A549 (cell line): ENCODE measurements at regions not wholly inside any gene's neighbourhood (a gene's known extent, or its start where the extent isn't known, plus 50 kb on each side); places are given as distances from the start of the nearest gene placed in this dataset.

Experiments used
- BHLHE40 ChIP-seq: IDR thresholded peaks from 2 replicates; pipeline ENCODE4 v1.6.1; 2012; ENCODE audit warnings: low read depth, low read length, inconsistent platforms
- CTCF ChIP-seq: fragments of >200 bp; sonication (Bioruptor Twin); formaldehyde crosslinking; IDR thresholded peaks from 3 replicates; pipeline ENCODE4 v1.5.1; 2016
- ELK1 ChIP-seq: fragments of 150-350 bp; IDR thresholded peaks from 2 replicates; pipeline ENCODE4 v1.6.1; 2014; ENCODE audit warnings: low read depth, mild to moderate bottlenecking, low read length
- EP300 ChIP-seq, 2 experiments: fragments of >200 bp; sonication (Bioruptor Twin); formaldehyde crosslinking; IDR thresholded peaks; 2 replicates in 1 of 2; 3 replicates in 1 of 2; pipeline ENCODE4 v1.6.1; 2016 to 2017
- HMGXB4 ChIP-seq: fragments of 250-450 bp; sonication (Bioruptor Pico); IDR thresholded peaks from 2 replicates; pipeline ENCODE4 v1.5.0; 2021; ENCODE audit warnings: mild to moderate bottlenecking, moderate library complexity, borderline replicate concordance
- JUN ChIP-seq, 2 experiments: fragments of >200 bp; sonication (Bioruptor Twin); formaldehyde crosslinking; IDR thresholded peaks; 2 replicates in 1 of 2; 3 replicates in 1 of 2; pipeline ENCODE4 v1.6.1; 2016 to 2017
- MYC ChIP-seq: IDR thresholded peaks from 2 replicates; pipeline ENCODE4 v1.6.1; 2012; ENCODE audit warnings: mild to moderate bottlenecking, inconsistent platforms, low read length, improper control_type of control experiment, borderline replicate concordance
- NPAS2 ChIP-seq: fragments of 250-450 bp; sonication (Bioruptor Pico); IDR thresholded peaks from 2 replicates; pipeline ENCODE4 v1.8.0; 2022; ENCODE audit warnings: mild to moderate bottlenecking, moderate library complexity, borderline replicate concordance
- RAD21 ChIP-seq, 2 experiments: fragments of >200 bp in 1 of 2; sonication (Bioruptor Twin) in 1 of 2; formaldehyde crosslinking in 1 of 2; IDR thresholded peaks in 1 of 2; conservative IDR thresholded peaks in 1 of 2; 2 replicates in 1 of 2; 3 replicates in 1 of 2; pipeline ENCODE4 v1.6.1; 2012 to 2018; ENCODE audit warnings: inconsistent platforms in 1 of 2
- SREBF2 ChIP-seq: fragments of 450-650 bp; IDR thresholded peaks from 2 replicates; pipeline ENCODE4 v1.6.1; 2014; ENCODE audit warnings: mild to moderate bottlenecking, moderate library complexity

- TF ChIP-seq CTCF (no peak), MYC (no peak), ELK1 (no peak), RAD21 (conservative IDR thresholded peaks at IDR 0.05 in 1 of 2, IDR thresholded peaks at IDR 0.05 in 1 of 2) (no peak), EP300 (IDR thresholded peaks at IDR 0.05) (no peak), JUN (IDR thresholded peaks at IDR 0.05) (no peak), BHLHE40 (no peak), HMGXB4 (CRISPR knock-in tag) (no peak), NPAS2 (no peak), SREBF2 (no peak)
These were observed 280.6 kb upstream of the SULF2 start for GRCh38 chr20:48065833-48066232.
